IMR-90 (cell line): ENCODE measurements at regions not wholly inside any gene's neighbourhood (a gene's known extent, or its start where the extent isn't known, plus 50 kb on each side); places are given as distances from the start of the nearest gene placed in this dataset.

ENCODE experiments used
- ATAC-seq: fragments of 200-7000 bp; cut with Tn5 transposase; 2 replicates; pipeline ENCODE4 v1.9.1; 2020; ENCODE audit warnings: low read depth, mild to moderate bottlenecking, moderate library complexity
- BruUV-seq: library from RNA; stranded (reverse); fragments of 400-500 nt; replicated peaks from 2 replicates; lab custom pipeline; 2021; lab: Mats Ljungman, UMichigan
- CTCF ChIA-PET: fragments of 300-600 bp; formaldehyde crosslinking; extraction: SDS; loops from one replicate; lab custom pipeline; 2021; ENCODE audit warnings: antibody characterized with exemption; lab: Yijun Ruan, JAX
- POLR2A ChIA-PET: fragments of 300-600 bp; sonication (Branson Sonifier 250); formaldehyde crosslinking; loops from one replicate; lab custom pipeline; 2022; ENCODE audit warnings: antibody characterized with exemption; ENCODE audit not compliant: unreplicated experiment; lab: Charles Lee
- DNase-seq: peaks from one replicate; pipeline ENCODE4 v3.0.0; 2013
- H2AFZ ChIP-seq: replicated peaks from 2 replicates; pipeline ENCODE3; 2013; ENCODE audit warnings: low read length, mild to moderate bottlenecking; ENCODE audit not compliant: poor library complexity
- H2AK5ac ChIP-seq: 2 replicates; pipeline ENCODE4 v1.6.1; 2013; ENCODE audit warnings: low read depth, low read length, inconsistent platforms
- H2AK9ac ChIP-seq: replicated peaks from 2 replicates; pipeline ENCODE3; 2013; ENCODE audit warnings: mild to moderate bottlenecking, low read depth, low read length, moderate library complexity; ENCODE audit not compliant: poor library complexity
- H2BK120ac ChIP-seq: 2 replicates; pipeline ENCODE4 v1.6.1; 2013; ENCODE audit warnings: low read depth, low read length, inconsistent platforms
- H2BK15ac ChIP-seq: 3 replicates; pipeline ENCODE4 v1.6.1; 2013; ENCODE audit warnings: low read depth, low read length, inconsistent platforms
- H2BK20ac ChIP-seq: 2 replicates; pipeline ENCODE4 v1.6.1; 2013; ENCODE audit warnings: low read depth, mild to moderate bottlenecking, inconsistent platforms, low read length, moderate library complexity
- H2BK5ac ChIP-seq: 2 replicates; pipeline ENCODE4 v1.6.1; 2013; ENCODE audit warnings: mild to moderate bottlenecking, low read depth, low read length, inconsistent platforms; ENCODE audit not compliant: poor library complexity, severe bottlenecking
- H3K14ac ChIP-seq: replicated peaks from 2 replicates; pipeline ENCODE4 v1.6.1; 2013; ENCODE audit warnings: low read depth, low read length, inconsistent platforms
- H3K18ac ChIP-seq: 2 replicates; pipeline ENCODE4 v1.6.1; 2013; ENCODE audit warnings: low read depth, low read length, control low read depth
- H3K23ac ChIP-seq: 2 replicates; pipeline ENCODE4 v1.6.1; 2013; ENCODE audit warnings: low read depth, low read length, inconsistent platforms
- H3K27ac ChIP-seq: 2 replicates; pipeline ENCODE4 v1.5.1; 2013; ENCODE audit warnings: mild to moderate bottlenecking, control low read depth, low read length; ENCODE audit not compliant: insufficient read depth
- H3K27me3 ChIP-seq: 2 replicates; pipeline ENCODE4 v1.6.1; 2013; ENCODE audit warnings: low read length; ENCODE audit not compliant: control insufficient read depth, insufficient read depth
- H3K36me3 ChIP-seq: 2 replicates; pipeline ENCODE4 v1.6.1; 2013; ENCODE audit warnings: low read length, mixed read lengths; ENCODE audit not compliant: control insufficient read depth, insufficient read depth
- H3K4ac ChIP-seq: 2 replicates; pipeline ENCODE4 v1.6.1; 2013; ENCODE audit warnings: low read depth, low read length, inconsistent platforms
- H3K4me1 ChIP-seq: 2 replicates; pipeline ENCODE4 v1.6.1; 2013; ENCODE audit warnings: low read length, mixed read lengths; ENCODE audit not compliant: control insufficient read depth, insufficient read depth
- H3K4me2 ChIP-seq: 2 replicates; pipeline ENCODE4 v1.6.1; 2013; ENCODE audit warnings: low read depth, mild to moderate bottlenecking, control low read depth, low read length, moderate library complexity
- H3K4me3 ChIP-seq: 2 replicates; pipeline ENCODE4 v1.5.1; 2013; ENCODE audit warnings: low read depth, mild to moderate bottlenecking, control low read depth, low read length, moderate library complexity; ENCODE audit not compliant: insufficient read depth
- H3K56ac ChIP-seq: 2 replicates; pipeline ENCODE4 v1.6.1; 2013; ENCODE audit warnings: low read length, inconsistent platforms; ENCODE audit not compliant: insufficient read depth; ENCODE audit errors: extremely low read depth
- H3K79me1 ChIP-seq, 2 experiments: 2 replicates each; pipeline ENCODE4 v1.6.1; 2013; ENCODE audit warnings: low read length in 2 of 2, inconsistent platforms in 1 of 2, low read depth in 1 of 2
- H3K9ac ChIP-seq: 2 replicates; pipeline ENCODE4 v1.6.1; 2013; ENCODE audit warnings: low read depth, low read length, control low read depth
- H3K9me1 ChIP-seq: 2 replicates; pipeline ENCODE4 v1.6.1; 2013; ENCODE audit warnings: low read length, inconsistent platforms; ENCODE audit not compliant: insufficient read depth
- H3K9me3 ChIP-seq: 2 replicates; pipeline ENCODE4 v1.6.1; 2013; ENCODE audit warnings: low read length; ENCODE audit not compliant: control insufficient read depth, insufficient read depth
- H4K20me1 ChIP-seq: 2 replicates; pipeline ENCODE4 v1.6.1; 2013; ENCODE audit warnings: low read length, inconsistent platforms; ENCODE audit not compliant: insufficient read depth
- H4K5ac ChIP-seq: 2 replicates; pipeline ENCODE4 v1.6.1; 2013; ENCODE audit warnings: mild to moderate bottlenecking, low read depth, low read length, control low read depth
- H4K8ac ChIP-seq, 2 experiments: 2 replicates each; pipeline ENCODE4 v1.6.1; 2013; ENCODE audit warnings: low read depth in 2 of 2, low read length in 2 of 2, control low read depth in 1 of 2, inconsistent platforms in 1 of 2
- H4K91ac ChIP-seq: 2 replicates; pipeline ENCODE4 v1.6.1; 2013; ENCODE audit warnings: low read depth, low read length, inconsistent platforms; ENCODE audit not compliant: insufficient read depth
- CEBPB ChIP-seq: IDR thresholded peaks from 2 replicates; pipeline ENCODE4 v1.6.1; 2012; ENCODE audit warnings: low read depth, low read length, improper control_type of control experiment
- CTCF ChIP-seq: conservative IDR thresholded peaks from 2 replicates; pipeline ENCODE4 v1.5.1; 2012; ENCODE audit warnings: mild to moderate bottlenecking, low read depth, low read length, improper control_type of control experiment
- NFE2L2 ChIP-seq: fragments of 150-350 bp; IDR thresholded peaks from 2 replicates; pipeline ENCODE4 v1.6.1; 2016; ENCODE audit warnings: low read depth, mild to moderate bottlenecking, low read length
- WGBS, 2 experiments: methylation state at CpG; one replicate each; pipeline versions ENCODE4 v1.1.5 to v1.1.7; 2013; ENCODE audit warnings: missing lambda C conversion rate in 2 of 2; ENCODE audit not compliant: insufficient read length in 1 of 2; ENCODE audit errors: extremely low coverage in 2 of 2; 5-methylcytosine and 5-hydroxymethylcytosine counted together
- dilution Hi-C: fragments of 300-500 bp; cut with HindIII; formaldehyde crosslinking; loops from one replicate; pipeline ENCODE4 v1.14.3; 2018; ENCODE audit warnings: low sequenced_read_pairs; ENCODE audit not compliant: unreplicated experiment
- in situ Hi-C: fragments of 300-500 bp; cut with MboI; formaldehyde crosslinking; loops from 3 replicates; pipeline ENCODE4 v1.14.3; 2019; ENCODE audit warnings: low sequenced_read_pairs, inconsistent platforms, mixed read lengths
- intact Hi-C: fragments of 100-400 bp; cut with micrococcal nuclease; formaldehyde crosslinking; loops from 2 replicates; pipeline ENCODE4 v1.10.0; 2022
- TF ChIP-seq, protein P1 (sequence below): fragments of 150-350 bp; IDR thresholded peaks from 2 replicates; pipeline ENCODE4 v1.6.1; 2017; ENCODE audit warnings: mild to moderate bottlenecking, antibody characterized with exemption, low read length, low read depth

DNA sequence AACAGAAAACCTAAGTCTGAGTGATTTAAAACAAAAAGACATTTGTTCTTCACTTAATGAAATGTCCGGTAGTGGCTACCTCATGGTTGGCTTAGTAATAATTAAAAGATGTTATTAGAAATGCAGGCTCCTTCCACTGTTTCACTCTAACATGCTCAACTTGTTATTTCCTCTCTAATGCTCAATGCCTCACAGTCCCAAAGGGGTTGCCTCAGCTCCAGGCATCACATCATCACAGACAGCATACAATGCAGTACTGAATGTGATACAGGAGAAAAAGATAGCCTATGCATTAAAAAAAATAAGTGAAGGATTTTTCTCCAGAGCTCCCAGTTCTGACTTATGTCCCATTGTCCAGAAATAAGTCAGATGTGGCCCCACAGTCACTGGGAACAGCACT lies 1077.0 kb upstream of the TMEM132C start:
- Histone ChIP-seq H2BK20ac (no peak overlapping the region), H2AK9ac (no peak overlapping the region), H3K4me1 (no peaks in the 10 kb centered on the region), H3K4ac (no peak overlapping the region), H3K4me2 (no peak overlapping the region), H3K23ac (no peak overlapping the region), H2BK120ac (no peak overlapping the region), H3K27ac (no peak overlapping the region), H3K9me3 (peaks cover 5% of the 10 kb centered on the region), H4K91ac (no peak overlapping the region), H3K14ac (no peak overlapping the region), H3K79me1 (no peaks in the 10 kb centered on the region), H2AFZ (no peak overlapping the region), H3K9me1 (no peaks in the 10 kb centered on the region), H2AK5ac (no peak overlapping the region), H2BK15ac (no peak overlapping the region), H4K5ac (no peak overlapping the region), H3K4me3 (no peak overlapping the region), H4K8ac (no peak overlapping the region), H3K9ac (no peak overlapping the region), H3K27me3 (no peaks in the 10 kb centered on the region), H4K20me1 (no peaks in the 10 kb centered on the region), H3K56ac (no peak overlapping the region), H3K18ac (no peak overlapping the region), H2BK5ac (no peak overlapping the region), H3K36me3 (no peaks in the 10 kb centered on the region)
- TF ChIP-seq, protein P1, sequence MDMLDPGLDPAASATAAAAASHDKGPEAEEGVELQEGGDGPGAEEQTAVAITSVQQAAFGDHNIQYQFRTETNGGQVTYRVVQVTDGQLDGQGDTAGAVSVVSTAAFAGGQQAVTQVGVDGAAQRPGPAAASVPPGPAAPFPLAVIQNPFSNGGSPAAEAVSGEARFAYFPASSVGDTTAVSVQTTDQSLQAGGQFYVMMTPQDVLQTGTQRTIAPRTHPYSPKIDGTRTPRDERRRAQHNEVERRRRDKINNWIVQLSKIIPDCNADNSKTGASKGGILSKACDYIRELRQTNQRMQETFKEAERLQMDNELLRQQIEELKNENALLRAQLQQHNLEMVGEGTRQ, result no peak
- TF ChIP-seq CTCF (no peak), NFE2L2 (no peak), CEBPB (no peak)
- ATAC-seq (no peak), DNase-seq (no peak)
- dilution Hi-C loops (no loop called here), intact Hi-C loops (no loop called here), in situ Hi-C loops (no loop called here)
- ChIA-PET CTCF (no interaction called here), POLR2A (no interaction called here)
- BruUV-seq, result no TSS peak
- no CpG with 5 or more reads among the region's 1 CpG for WGBS, 2 experiments
